SK-N-SH treated with all-trans-retinoic acid at 6 μM for 48 hours (cell line): ENCODE measurements at regions not wholly inside any gene's neighbourhood (a gene's known extent, or its start where the extent isn't known, plus 50 kb on each side); places are given as distances from the start of the nearest gene placed in this dataset.

Source experiments
- ATAC-seq: fragments of 200-7000 bp; cut with Tn5 transposase; 3 replicates; pipeline ENCODE4 v1.9.1; 2020; ENCODE audit warnings: mild to moderate bottlenecking, moderate library complexity
- ARNTL ChIP-seq: fragments of 450-650 bp; formaldehyde crosslinking; IDR thresholded peaks from 2 replicates; pipeline ENCODE4 v1.5.0; 2020; ENCODE audit warnings: low read depth, mild to moderate bottlenecking, moderate library complexity, borderline replicate concordance
- BACH2 ChIP-seq: fragments of 250-450 bp; sonication (Bioruptor Pico); IDR thresholded peaks from 2 replicates; pipeline ENCODE4 v1.9.0; 2021; ENCODE audit warnings: mild to moderate bottlenecking, borderline replicate concordance
- ESRRG ChIP-seq: fragments of 250-450 bp; sonication (Bioruptor Pico); IDR thresholded peaks from 2 replicates; pipeline ENCODE4 v1.6.1; 2021; ENCODE audit warnings: mild to moderate bottlenecking
- GLIS3 ChIP-seq: fragments of 250-450 bp; sonication (Bioruptor Pico); IDR thresholded peaks from 2 replicates; pipeline ENCODE4 v1.5.0; 2020; ENCODE audit warnings: mild to moderate bottlenecking, moderate library complexity
- ISL1 ChIP-seq: fragments of 250-450 bp; sonication (Bioruptor Pico); IDR thresholded peaks from 2 replicates; pipeline ENCODE4 v2.1.2; 2022; ENCODE audit warnings: mild to moderate bottlenecking, moderate library complexity
- PPARA ChIP-seq: fragments of 250-450 bp; sonication (Bioruptor Pico); IDR thresholded peaks from 2 replicates; pipeline ENCODE4 v1.5.0; 2020; ENCODE audit warnings: mild to moderate bottlenecking, borderline replicate concordance
- RARB ChIP-seq: fragments of 250-450 bp; sonication (Bioruptor Pico); IDR thresholded peaks from 2 replicates; pipeline ENCODE4 v1.8.0; 2021; ENCODE audit warnings: mild to moderate bottlenecking, moderate library complexity
- SNAI2 ChIP-seq: fragments of 250-450 bp; sonication (Bioruptor Pico); IDR thresholded peaks from 2 replicates; pipeline ENCODE4 v1.5.0; 2020; ENCODE audit warnings: mild to moderate bottlenecking, moderate library complexity
- TCF4 ChIP-seq: fragments of 250-450 bp; sonication (Bioruptor Pico); IDR thresholded peaks from 2 replicates; pipeline ENCODE4 v1.8.0; 2021; ENCODE audit warnings: mild to moderate bottlenecking, moderate library complexity, borderline replicate concordance
- TOX ChIP-seq: fragments of 250-450 bp; sonication (Bioruptor Pico); IDR thresholded peaks from 2 replicates; pipeline ENCODE4 v1.8.0; 2021; ENCODE audit warnings: mild to moderate bottlenecking, moderate library complexity, borderline replicate concordance
- ZC3H10 ChIP-seq: fragments of 250-450 bp; sonication (Bioruptor Pico); IDR thresholded peaks from 2 replicates; pipeline ENCODE4 v1.5.1; 2021; ENCODE audit warnings: mild to moderate bottlenecking, moderate library complexity
- ZFP3 ChIP-seq: fragments of 250-450 bp; sonication (Bioruptor Pico); IDR thresholded peaks from 2 replicates; pipeline ENCODE4 v1.5.0; 2020; ENCODE audit warnings: mild to moderate bottlenecking, moderate library complexity
- ZNF565 ChIP-seq: fragments of 450-650 bp; formaldehyde crosslinking; conservative IDR thresholded peaks from 2 replicates; pipeline ENCODE4 v1.5.0; 2020; ENCODE audit warnings: low read depth, mild to moderate bottlenecking, moderate library complexity
- ZNF70 ChIP-seq: fragments of 450-650 bp; formaldehyde crosslinking; IDR thresholded peaks from 2 replicates; pipeline ENCODE4 v1.5.0; 2020; ENCODE audit warnings: mild to moderate bottlenecking, moderate library complexity
- ZNF8 ChIP-seq: fragments of 450-650 bp; formaldehyde crosslinking; IDR thresholded peaks from 2 replicates; pipeline ENCODE4 v1.5.0; 2020; ENCODE audit warnings: mild to moderate bottlenecking, moderate library complexity
- TF ChIP-seq, protein P1 (sequence below): fragments of 250-450 bp; sonication (Bioruptor Pico); IDR thresholded peaks from 2 replicates; pipeline ENCODE4 v1.5.0; 2020; ENCODE audit warnings: mild to moderate bottlenecking, moderate library complexity
- TF ChIP-seq, protein P2 (sequence below): fragments of 250-450 bp; sonication (Bioruptor Pico); IDR thresholded peaks from 2 replicates; pipeline ENCODE4 v1.8.0; 2020; ENCODE audit warnings: mild to moderate bottlenecking, moderate library complexity, borderline replicate concordance
- TF ChIP-seq, protein P3 (sequence below): fragments of 250-450 bp; sonication (Bioruptor Pico); IDR thresholded peaks from 2 replicates; pipeline ENCODE4 v1.5.1; 2020; ENCODE audit warnings: low read depth, mild to moderate bottlenecking, moderate library complexity
- TF ChIP-seq, protein P4 (sequence below): fragments of 250-450 bp; sonication (Bioruptor Pico); IDR thresholded peaks from 2 replicates; pipeline ENCODE4 v1.5.1; 2021; ENCODE audit warnings: mild to moderate bottlenecking, moderate library complexity

DNA sequence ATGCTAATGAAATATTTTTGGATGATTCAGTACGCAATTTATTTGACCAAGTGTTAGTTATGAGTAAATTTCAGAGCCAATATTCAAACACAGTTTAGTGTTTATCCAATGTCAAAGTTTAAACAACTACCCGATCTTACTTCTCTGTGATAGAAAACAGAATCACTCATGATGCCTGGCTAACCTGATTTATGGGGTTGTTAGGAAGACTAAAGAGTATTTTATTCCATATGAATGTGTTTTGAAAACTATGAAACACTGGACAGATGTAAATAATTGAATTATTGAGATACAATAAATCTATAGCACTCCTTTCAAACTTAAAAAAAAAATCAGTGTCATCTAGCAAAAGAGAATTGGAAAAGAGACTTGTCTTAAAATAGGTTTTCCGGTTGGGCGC is 1181.8 kb downstream of the EFNB2 start:
- no peak for TF ChIP-seq ZNF70 (CRISPR knock-in tag)
- TF ChIP-seq, protein P1, sequence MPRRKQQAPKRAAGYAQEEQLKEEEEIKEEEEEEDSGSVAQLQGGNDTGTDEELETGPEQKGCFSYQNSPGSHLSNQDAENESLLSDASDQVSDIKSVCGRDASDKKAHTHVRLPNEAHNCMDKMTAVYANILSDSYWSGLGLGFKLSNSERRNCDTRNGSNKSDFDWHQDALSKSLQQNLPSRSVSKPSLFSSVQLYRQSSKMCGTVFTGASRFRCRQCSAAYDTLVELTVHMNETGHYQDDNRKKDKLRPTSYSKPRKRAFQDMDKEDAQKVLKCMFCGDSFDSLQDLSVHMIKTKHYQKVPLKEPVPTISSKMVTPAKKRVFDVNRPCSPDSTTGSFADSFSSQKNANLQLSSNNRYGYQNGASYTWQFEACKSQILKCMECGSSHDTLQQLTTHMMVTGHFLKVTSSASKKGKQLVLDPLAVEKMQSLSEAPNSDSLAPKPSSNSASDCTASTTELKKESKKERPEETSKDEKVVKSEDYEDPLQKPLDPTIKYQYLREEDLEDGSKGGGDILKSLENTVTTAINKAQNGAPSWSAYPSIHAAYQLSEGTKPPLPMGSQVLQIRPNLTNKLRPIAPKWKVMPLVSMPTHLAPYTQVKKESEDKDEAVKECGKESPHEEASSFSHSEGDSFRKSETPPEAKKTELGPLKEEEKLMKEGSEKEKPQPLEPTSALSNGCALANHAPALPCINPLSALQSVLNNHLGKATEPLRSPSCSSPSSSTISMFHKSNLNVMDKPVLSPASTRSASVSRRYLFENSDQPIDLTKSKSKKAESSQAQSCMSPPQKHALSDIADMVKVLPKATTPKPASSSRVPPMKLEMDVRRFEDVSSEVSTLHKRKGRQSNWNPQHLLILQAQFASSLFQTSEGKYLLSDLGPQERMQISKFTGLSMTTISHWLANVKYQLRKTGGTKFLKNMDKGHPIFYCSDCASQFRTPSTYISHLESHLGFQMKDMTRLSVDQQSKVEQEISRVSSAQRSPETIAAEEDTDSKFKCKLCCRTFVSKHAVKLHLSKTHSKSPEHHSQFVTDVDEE (CRISPR knock-in tag): peak; percentile 58; the same call in 1 of the 2 replicates
- peak; percentile 52; the same call in 1 of the 2 replicates for TF ChIP-seq ZC3H10 (CRISPR knock-in tag)
- TF ChIP-seq, protein P2, sequence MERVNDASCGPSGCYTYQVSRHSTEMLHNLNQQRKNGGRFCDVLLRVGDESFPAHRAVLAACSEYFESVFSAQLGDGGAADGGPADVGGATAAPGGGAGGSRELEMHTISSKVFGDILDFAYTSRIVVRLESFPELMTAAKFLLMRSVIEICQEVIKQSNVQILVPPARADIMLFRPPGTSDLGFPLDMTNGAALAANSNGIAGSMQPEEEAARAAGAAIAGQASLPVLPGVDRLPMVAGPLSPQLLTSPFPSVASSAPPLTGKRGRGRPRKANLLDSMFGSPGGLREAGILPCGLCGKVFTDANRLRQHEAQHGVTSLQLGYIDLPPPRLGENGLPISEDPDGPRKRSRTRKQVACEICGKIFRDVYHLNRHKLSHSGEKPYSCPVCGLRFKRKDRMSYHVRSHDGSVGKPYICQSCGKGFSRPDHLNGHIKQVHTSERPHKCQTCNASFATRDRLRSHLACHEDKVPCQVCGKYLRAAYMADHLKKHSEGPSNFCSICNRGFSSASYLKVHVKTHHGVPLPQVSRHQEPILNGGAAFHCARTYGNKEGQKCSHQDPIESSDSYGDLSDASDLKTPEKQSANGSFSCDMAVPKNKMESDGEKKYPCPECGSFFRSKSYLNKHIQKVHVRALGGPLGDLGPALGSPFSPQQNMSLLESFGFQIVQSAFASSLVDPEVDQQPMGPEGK (CRISPR knock-in tag): peak; percentile 39; the same call in 1 of the 2 replicates
- no peak for TF ChIP-seq GLIS3
- TF ChIP-seq TOX (CRISPR knock-in tag): peak; percentile 65
- peak; percentile 94 for TF ChIP-seq ISL1 (CRISPR knock-in tag)
- TF ChIP-seq ESRRG (CRISPR knock-in tag): no peak
- peak; percentile 71; the same call in 1 of the 2 replicates for TF ChIP-seq TCF4 (CRISPR knock-in tag)
- no peak for ATAC-seq

DNA sequence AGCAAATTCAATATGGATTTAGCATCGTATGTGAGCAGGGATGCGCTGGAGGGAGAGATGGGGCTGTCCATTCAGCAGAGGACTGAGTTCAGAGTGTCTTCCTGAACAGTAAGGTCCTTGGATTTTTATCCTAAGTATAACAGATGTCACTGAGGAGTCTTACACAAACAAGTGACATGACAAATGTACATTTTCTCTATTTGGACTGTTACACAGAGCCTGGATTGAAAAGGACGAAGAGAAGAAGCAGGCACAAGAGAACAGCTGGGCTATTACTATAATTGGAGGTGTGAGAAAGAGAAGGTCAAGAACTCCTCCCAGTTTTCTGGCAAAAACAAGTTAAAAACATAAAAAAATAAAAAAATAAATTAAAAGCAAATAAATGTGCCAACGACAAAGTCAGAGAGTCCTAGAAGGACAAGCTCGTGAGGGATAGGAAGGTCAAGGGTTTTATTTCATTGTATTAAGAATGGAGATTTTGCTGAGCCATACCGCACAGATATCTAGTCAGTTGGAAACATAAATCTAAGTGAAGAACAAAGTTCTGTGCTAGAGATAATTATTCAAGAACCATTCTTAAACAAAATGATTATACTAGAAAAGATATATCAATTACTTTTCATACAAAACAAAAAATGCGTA is 1186.3 kb downstream of the EFNB2 start:
- TF ChIP-seq, protein P3, sequence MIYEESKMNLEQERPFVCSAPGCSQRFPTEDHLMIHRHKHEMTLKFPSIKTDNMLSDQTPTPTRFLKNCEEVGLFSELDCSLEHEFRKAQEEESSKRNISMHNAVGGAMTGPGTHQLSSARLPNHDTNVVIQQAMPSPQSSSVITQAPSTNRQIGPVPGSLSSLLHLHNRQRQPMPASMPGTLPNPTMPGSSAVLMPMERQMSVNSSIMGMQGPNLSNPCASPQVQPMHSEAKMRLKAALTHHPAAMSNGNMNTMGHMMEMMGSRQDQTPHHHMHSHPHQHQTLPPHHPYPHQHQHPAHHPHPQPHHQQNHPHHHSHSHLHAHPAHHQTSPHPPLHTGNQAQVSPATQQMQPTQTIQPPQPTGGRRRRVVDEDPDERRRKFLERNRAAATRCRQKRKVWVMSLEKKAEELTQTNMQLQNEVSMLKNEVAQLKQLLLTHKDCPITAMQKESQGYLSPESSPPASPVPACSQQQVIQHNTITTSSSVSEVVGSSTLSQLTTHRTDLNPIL: no peak
- TF ChIP-seq ZFP3 (CRISPR knock-in tag) (no peak), PPARA (CRISPR knock-in tag) (no peak), ZC3H10 (CRISPR knock-in tag) (no peak), TCF4 (CRISPR knock-in tag) (no peak), BACH2 (CRISPR knock-in tag) (no peak), ZNF565 (CRISPR knock-in tag) (no peak), ISL1 (CRISPR knock-in tag) (no peak), ZNF70 (CRISPR knock-in tag) (no peak), ESRRG (CRISPR knock-in tag) (no peak), ZNF8 (CRISPR knock-in tag) (no peak), RARB (CRISPR knock-in tag) (no peak), ARNTL (CRISPR knock-in tag) (no peak), TOX (CRISPR knock-in tag) (no peak), SNAI2 (CRISPR knock-in tag) (no peak)
- TF ChIP-seq, protein P4, sequence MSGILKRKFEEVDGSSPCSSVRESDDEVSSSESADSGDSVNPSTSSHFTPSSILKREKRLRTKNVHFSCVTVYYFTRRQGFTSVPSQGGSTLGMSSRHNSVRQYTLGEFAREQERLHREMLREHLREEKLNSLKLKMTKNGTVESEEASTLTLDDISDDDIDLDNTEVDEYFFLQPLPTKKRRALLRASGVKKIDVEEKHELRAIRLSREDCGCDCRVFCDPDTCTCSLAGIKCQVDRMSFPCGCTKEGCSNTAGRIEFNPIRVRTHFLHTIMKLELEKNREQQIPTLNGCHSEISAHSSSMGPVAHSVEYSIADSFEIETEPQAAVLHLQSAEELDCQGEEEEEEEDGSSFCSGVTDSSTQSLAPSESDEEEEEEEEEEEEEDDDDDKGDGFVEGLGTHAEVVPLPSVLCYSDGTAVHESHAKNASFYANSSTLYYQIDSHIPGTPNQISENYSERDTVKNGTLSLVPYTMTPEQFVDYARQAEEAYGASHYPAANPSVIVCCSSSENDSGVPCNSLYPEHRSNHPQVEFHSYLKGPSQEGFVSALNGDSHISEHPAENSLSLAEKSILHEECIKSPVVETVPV (CRISPR knock-in tag): no peak
- TF ChIP-seq, protein P2 (CRISPR knock-in tag): no peak
- TF ChIP-seq, protein P1 (CRISPR knock-in tag): no peak
- TF ChIP-seq, all 23 proteins: peak for 0
- ATAC-seq: no peak
